ENCODE measurements at regions not wholly inside any gene's neighbourhood (a gene's known extent, or its start where the extent isn't known, plus 50 kb on each side); places are given as distances from the start of the nearest gene placed in this dataset.
"Not testable (repeated sequence)": the region's sequence is repeated elsewhere in the genome, so short reads cannot be mapped to it uniquely, and the experiment has no call there.

GRCh38 chr13:24986826-24987225 lies 109.1 kb upstream of the PABPC3 start:
- ATAC-seq (ENCODE audit: poor library complexity): no peak
- intact Hi-C loops (cut with DNase I): no loop called here
- DNase-seq: no peak

- ATAC-seq (ENCODE audit: poor library complexity); DNase-seq: not testable (repeated sequence)
- intact Hi-C loops (cut with DNase I): loop anchor here (10.0 kb wide), 1 partner anchor 125 kb away; no protein-coding TSS in a partner anchor
These were observed 106.0 kb upstream of the PABPC3 start for GRCh38 chr13:24989959-24990358.

GRCh38 chr13:24992946-24993345 lies 103.0 kb upstream of the PABPC3 start:
- not testable (repeated sequence) for DNase-seq; ATAC-seq (ENCODE audit: poor library complexity)
- intact Hi-C loops (cut with DNase I): loop anchor here (10.0 kb wide), 1 partner anchor 122 kb away; no protein-coding TSS in a partner anchor

GRCh38 chr13:24995225-24995804 lies 100.6 kb upstream of the PABPC3 start:
- intact Hi-C loops (cut with DNase I): loop anchor here (5.0 to 10.0 kb wide), 2 partner anchors 42 to 119 kb away; no protein-coding TSS in a partner anchor
- DNase-seq: no peak
- peak; percentile 85 for ATAC-seq (ENCODE audit: poor library complexity)

- intact Hi-C loops (cut with DNase I): loop anchor here (5.0 to 10.0 kb wide), 2 partner anchors 40 to 117 kb away; no protein-coding TSS in a partner anchor
- DNase-seq: no peak
- no peak for ATAC-seq (ENCODE audit: poor library complexity)
These were observed 98.5 kb upstream of the PABPC3 start for GRCh38 chr13:24997367-24997967.

- ATAC-seq (ENCODE audit: poor library complexity) (no peak), DNase-seq (no peak)
- intact Hi-C loops (cut with DNase I): loop anchor here (5.0 to 10.0 kb wide), 2 partner anchors 39 to 116 kb away; no protein-coding TSS in a partner anchor
These were observed 97.5 kb upstream of the PABPC3 start for GRCh38 chr13:24998433-24998832.

- intact Hi-C loops (cut with DNase I): no loop called here
- DNase-seq (no peak), ATAC-seq (ENCODE audit: poor library complexity) (no peak)
These were observed 94.3 kb upstream of the PABPC3 start for GRCh38 chr13:25001476-25002206.

GRCh38 chr13:25002311-25002710 lies 93.6 kb upstream of the PABPC3 start:
- intact Hi-C loops (cut with DNase I); ATAC-seq (ENCODE audit: poor library complexity); DNase-seq: not testable (repeated sequence)

- ATAC-seq (ENCODE audit: poor library complexity): peak; percentile 10
- DNase-seq; intact Hi-C loops (cut with DNase I): not testable (repeated sequence)
These were observed 91.4 kb upstream of the PABPC3 start for GRCh38 chr13:25004489-25004888.

GRCh38 chr13:25005050-25005497 lies 90.9 kb upstream of the PABPC3 start:
- peak; percentile 92 for ATAC-seq (ENCODE audit: poor library complexity)
- DNase-seq; intact Hi-C loops (cut with DNase I): not testable (repeated sequence)

GRCh38 chr13:25007389-25007788 lies 88.5 kb upstream of the PABPC3 start:
- DNase-seq; intact Hi-C loops (cut with DNase I); ATAC-seq (ENCODE audit: poor library complexity): not testable (repeated sequence)

- ATAC-seq (ENCODE audit: poor library complexity); intact Hi-C loops (cut with DNase I): not testable (repeated sequence)
These were observed 81.5 kb upstream of the PABPC3 start for GRCh38 chr13:25014398-25014973.

GRCh38 chr13:25017176-25017575 lies 78.8 kb upstream of the PABPC3 start:
- ATAC-seq (ENCODE audit: poor library complexity); DNase-seq; intact Hi-C loops (cut with DNase I): not testable (repeated sequence)

More at GRCh38 chr13:25014398-25014973, 81.5 kb upstream of the PABPC3 start:
- not testable (repeated sequence) for DNase-seq

- intact Hi-C loops (cut with DNase I): not testable (repeated sequence)
- peak; percentile 45 for DNase-seq
- peak; percentile 55 for ATAC-seq (ENCODE audit: poor library complexity)
These were observed 77.9 kb upstream of the PABPC3 start for GRCh38 chr13:25017808-25018728.

GRCh38 chr13:25018729-25019115 lies 77.2 kb upstream of the PABPC3 start:
- intact Hi-C loops (cut with DNase I): no loop called here
- ATAC-seq (ENCODE audit: poor library complexity) (no peak), DNase-seq (no peak)

- intact Hi-C loops (cut with DNase I); ATAC-seq (ENCODE audit: poor library complexity); DNase-seq: not testable (repeated sequence)
These were observed 76.2 kb upstream of the PABPC3 start for GRCh38 chr13:25019741-25020140.

GRCh38 chr13:25024175-25024574 lies 71.8 kb upstream of the PABPC3 start:
- ATAC-seq (ENCODE audit: poor library complexity): no peak
- DNase-seq: no peak
- intact Hi-C loops (cut with DNase I): no loop called here

GRCh38 chr13:25032160-25032559 lies 63.8 kb upstream of the PABPC3 start:
- ATAC-seq (ENCODE audit: poor library complexity) (no peak), DNase-seq (no peak)
- intact Hi-C loops (cut with DNase I): no loop called here
